Prostate gland (tissue), 2 donors: ENCODE measurements at regions not wholly inside any gene's neighbourhood (a gene's known extent, or its start where the extent isn't known, plus 50 kb on each side); places are given as distances from the start of the nearest gene placed in this dataset.

ENCODE experiments used
- CTCF ChIP-seq, 4 experiments: fragments of 200-600 bp in 2 of 4; fragments of 450-650 bp in 2 of 4; sonication (generic) in 2 of 4; IDR thresholded peaks; 1 replicate in 3 of 4; 2 replicates in 1 of 4; pipeline ENCODE4 v1.5.1; 2016 to 2019; ENCODE audit warnings: antibody characterized with exemption in 4 of 4, mild to moderate bottlenecking in 2 of 4, moderate library complexity in 2 of 4
- POLR2A ChIP-seq: fragments of 450-650 bp; IDR thresholded peaks from one replicate; pipeline ENCODE4 v1.6.1; 2016; ENCODE audit warnings: antibody characterized with exemption, mild to moderate bottlenecking
- POLR2AphosphoS5 ChIP-seq: sonication (generic); formaldehyde crosslinking; IDR thresholded peaks from one replicate; pipeline ENCODE4 v1.6.1; 2017; ENCODE audit warnings: antibody characterized with exemption

GRCh38 chr10:4719036-4719435 is 107.0 kb upstream of the AKR1E2 start:
- TF ChIP-seq CTCF (IDR thresholded peaks at IDR 0.05) (no peak), POLR2A (no peak), POLR2AphosphoS5 (no peak)
